GM18909 (cell line): ENCODE measurements at regions not wholly inside any gene's neighbourhood (a gene's known extent, or its start where the extent isn't known, plus 50 kb on each side); places are given as distances from the start of the nearest gene placed in this dataset.

Experiments used
- ATAC-seq: cut with Tn5 transposase; IDR thresholded peaks from one replicate; pipeline ENCODE4 v1.9.1; 2021; ENCODE audit warnings: mild to moderate bottlenecking; ENCODE audit not compliant: unreplicated experiment, poor library complexity

DNA sequence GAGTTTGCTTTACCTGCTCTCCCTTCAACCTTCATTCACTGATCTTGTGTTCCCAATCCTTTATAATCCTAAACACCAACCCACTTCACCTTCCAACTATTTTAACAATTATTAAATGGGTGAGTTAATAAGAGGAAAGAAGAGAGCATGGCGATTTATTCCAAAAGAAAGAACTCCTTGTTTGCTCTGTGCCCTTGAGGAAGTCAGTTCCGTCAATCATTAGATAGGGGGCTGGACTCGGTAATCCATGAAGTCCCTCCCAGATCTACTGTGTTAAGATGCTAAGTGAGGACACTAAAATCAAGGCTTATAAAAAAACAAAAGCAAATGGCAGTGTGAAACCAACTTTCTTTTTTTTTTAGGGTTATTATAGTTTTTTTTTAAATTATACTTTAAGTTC lies 589.9 kb downstream of the XIRP2 start:
- ATAC-seq = no peak

DNA sequence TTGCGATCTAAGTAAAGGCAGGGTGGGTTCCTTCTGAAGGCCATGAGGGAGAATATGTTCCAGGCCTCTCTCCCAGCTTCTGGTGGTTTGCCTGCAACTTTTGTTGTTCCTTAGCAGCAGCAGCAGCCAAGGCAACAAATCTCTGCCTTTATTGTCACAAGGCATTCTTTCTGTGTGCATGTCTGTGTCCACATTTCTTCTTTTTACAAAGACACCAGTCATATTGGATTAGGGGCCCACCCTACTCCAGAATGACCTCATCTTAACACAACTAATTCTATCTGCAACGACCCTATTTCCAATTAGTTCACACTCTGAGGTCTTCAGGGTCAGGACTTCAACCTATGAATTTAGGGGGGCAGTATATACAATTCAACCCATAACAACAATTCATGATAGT lies 587.5 kb downstream of the XIRP2 start:
- no peak for ATAC-seq

DNA sequence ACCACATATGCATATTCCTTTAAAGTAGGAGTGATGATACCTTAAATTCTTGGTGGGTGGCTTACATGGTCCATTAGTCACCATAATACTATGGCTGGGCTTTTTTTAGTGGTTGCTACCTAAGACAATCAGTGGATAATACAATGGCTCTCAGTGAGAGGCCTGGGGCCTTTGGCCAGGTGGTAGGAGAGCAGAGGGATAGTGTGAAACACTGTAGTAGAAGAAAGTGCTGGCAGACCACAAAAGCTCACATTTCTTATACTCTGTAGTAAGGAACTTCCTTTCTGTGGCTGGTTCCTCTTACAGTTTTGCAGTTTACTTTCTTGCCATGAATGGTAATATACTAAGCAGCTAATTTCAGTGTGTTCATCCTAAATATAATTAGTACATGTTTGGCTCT lies 583.5 kb downstream of the XIRP2 start:
- ATAC-seq = no peak

DNA sequence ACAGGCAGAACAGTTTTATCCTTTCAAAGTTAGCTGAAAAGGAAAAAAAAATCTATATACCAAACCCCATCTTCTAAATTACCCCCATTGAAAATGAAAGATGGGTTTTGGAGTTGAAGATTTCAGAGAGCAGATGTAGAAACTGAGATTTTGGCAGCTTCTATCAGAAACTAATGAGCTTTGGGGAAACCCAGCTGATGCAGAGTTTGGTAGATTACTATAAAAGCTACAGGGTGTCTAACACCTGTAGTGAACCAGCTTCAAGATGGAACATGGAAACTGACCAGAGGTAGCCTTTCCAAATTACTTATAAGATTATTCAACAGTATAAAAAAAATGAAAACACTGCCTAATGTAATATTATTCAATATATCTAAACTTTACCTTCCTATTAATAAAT lies 583.1 kb downstream of the XIRP2 start:
- no peak for ATAC-seq

DNA sequence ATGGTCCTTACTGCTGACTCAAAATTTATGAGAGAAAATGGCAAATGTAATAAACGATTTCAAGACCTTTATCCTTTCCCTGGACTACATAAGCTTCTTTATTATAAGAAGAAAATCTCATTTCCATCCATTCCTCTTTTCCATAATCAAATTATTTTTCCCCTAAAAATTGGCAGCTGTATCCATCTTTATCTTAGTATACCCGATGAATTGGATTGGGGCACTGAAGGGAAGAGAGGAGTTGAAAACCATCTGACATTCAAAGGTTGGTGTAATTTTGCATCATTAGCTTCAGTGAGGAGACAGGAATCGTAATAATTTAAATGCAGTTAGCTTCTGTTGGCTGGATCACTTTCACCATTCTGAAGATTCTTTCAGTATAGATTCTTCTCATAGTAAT lies 574.1 kb downstream of the XIRP2 start:
- no peak for ATAC-seq

DNA sequence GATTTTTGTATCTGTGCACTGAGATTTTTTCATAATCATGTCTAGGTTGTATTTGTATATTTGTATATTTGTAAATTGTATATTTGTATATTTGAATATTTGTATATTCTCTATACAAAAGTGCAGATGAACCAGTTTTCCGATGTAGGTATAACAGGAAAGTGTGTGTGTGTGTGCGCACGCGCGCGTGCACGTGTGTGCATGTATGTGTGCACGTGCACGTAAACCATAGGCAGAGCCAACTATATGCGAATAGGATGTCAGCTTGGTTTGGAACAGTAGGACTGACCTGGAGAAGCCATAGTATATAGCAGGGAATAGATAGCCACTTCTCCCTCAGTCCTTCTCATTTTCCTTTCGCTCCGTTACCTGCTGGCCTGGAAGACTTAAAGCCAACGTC lies 565.8 kb downstream of the XIRP2 start:
- no peak for ATAC-seq

DNA sequence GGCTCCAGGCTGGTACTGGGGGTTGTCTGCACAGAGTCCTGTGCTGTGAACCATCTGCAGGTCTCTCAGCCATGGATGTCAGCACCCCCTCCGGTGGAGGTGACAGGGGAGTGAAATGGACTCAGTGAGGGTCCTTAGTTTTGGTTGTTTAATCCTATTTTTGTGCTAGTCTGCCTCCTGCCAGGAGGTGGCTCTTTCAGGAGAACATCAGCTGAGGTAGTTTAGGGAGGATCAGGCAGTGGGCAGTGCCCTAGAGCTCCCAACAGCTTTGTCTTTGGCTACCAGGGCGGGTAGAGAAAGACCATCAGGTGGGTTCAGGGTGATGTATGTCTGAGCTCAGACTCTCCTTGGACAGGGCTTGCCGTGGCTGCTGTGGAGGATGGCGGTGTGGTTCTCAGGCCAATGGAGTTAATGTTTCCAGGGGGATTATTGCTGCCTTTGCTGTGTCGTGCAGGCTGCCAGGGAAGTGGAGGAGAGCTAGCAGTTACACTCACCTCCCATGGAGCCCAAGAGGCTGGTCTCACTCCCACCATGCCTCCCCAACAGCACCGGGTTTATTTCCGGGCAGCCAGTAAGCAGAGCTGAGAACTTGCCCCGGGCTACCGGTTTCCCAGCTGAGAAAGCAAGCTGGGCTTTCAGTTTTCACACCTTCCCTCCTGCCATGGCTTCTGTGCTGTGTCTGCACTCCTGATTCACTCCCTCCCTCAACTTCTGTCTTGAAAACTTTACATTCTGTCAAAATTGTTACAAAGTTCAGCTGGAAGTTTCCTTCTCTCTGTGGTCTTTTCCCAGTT lies 563.4 kb downstream of the XIRP2 start:
- ATAC-seq = no peak

DNA sequence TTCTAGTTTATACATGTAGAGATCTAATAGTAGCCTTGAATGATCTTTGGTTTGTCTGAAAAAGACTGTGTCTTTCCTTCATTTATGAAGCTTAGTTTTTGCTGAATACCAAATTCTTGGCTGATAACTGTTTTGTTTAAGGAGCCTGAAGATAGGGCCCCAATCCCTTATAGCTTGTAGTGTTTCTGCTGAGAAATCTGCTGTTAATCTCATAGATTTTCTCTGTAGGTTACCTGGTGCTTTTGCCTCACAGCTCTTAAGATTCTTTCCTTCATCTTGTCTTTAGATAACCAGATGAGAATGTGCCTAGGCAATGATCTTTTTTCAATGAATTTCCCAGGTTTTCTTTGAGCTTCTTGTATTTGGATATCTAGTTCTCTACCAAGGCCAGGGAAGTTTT lies 562.1 kb downstream of the XIRP2 start:
- no peak for ATAC-seq

DNA sequence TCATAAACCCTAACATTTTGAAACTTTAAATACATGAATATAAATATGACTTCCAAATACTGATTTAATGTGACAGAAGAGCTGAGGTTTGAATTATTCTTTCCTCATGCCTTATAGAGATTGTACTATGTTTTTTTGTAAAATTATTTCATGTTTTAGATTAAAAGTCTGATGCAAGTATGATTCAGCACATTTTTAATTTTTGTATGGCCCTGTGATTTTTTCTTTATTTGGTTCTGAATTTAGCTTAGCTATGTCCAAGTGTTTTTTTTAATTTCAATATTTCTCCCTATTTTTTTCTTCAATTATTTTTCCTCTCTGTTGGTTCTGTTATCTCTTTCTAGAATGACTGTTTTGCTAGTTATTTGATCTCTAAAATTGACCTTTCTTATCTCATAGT lies 552.1 kb downstream of the XIRP2 start:
- no peak for ATAC-seq

DNA sequence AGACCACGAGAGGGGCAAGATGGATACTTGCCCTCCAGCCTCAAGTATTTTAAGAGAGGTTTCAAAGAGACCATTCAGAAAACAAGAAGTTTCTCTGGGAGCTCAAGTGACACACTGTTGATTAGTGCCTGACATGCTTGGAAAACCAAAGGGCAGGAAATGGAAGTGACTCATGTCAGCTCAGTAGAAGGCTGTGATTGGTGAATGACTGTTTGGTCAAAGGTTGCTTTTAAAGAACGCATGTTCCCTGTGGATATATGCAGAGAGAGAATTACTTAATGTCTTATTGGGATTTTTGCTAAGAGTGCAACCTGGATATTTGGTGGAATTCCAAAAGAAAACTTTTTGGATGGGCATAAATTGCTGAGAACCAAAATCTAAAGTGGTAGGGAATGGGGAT lies 549.9 kb downstream of the XIRP2 start:
- no peak for ATAC-seq

DNA sequence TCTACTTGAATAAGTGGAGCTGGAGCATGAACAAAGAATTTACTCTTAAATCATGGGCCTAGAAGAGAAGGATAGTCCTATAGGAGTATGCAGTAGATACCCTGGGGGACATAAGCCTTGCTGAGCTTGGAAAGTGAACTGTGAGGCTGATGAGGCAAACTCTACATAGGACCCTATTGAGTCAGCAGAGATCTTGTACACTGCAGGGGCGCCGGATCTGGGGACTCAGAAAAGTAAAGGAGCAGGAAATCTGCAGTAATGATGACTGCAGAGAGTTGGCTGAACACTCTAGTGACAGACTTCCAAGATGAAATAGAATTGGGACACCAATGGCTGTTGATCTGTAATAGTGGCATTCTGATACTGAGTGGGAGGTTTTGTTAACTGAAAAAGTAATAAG lies 543.7 kb downstream of the XIRP2 start:
- no peak for ATAC-seq

DNA sequence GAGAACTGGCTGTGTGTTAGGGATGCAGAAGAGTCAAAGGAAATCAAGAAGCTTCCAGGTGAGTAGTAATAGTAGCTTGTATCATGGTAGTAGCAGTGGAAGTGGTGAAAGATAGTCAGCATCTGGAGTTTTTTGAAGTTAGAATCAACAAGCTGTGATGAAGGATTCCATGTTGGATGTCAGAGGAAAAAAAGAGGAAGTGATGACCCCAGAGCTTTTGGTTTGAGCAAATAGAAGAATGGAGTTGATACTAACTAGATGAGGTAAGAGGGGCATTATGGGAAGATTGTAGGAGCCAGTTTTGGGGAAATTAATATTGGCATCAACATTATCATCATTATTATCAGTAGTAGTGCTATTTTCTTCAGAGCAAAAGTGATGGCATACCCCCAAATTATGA lies 542.2 kb downstream of the XIRP2 start:
- no peak for ATAC-seq

DNA sequence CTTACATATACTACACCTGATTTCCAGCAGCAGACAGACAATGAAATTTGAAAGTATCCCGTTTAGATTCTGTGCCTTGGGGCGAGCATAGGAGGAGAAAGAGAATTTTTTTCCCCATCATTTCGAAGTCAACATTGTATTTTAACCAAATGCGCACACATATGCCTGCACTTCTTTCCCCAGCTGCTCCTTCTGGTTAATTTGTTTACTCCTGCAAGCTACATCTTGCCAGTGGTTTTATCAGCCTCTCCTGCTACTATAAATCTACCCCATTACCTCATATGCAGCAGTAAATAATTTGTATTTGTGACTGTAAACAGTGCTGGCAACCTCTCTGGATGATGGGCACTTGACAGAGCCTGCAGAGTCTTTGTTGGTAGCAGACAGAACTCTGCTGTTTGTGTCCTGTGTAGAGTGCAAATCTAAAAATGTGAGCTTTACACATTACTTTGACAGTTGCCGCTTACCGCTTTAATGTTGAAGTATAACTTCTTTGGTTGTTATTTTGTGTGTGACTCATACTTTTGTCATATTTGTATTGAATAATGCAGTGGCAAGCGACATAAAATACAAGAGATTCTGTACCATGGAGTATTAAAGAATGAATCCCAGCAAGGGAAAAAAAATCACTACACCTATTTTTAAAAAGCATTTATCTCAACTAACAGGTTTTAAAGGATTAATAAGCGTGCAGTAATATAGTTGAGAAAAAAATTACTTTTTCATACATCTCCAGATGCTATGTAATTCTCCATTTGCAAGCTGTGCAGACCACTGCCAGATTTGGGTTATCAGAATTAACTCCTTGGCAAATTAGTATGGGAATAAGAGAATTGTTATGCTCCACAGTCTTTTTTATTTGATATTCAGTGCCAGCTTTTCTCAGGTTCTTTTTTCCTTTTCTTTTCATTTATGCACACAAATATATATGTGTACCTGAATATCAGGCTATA lies 536.8 kb downstream of the XIRP2 start:
- ATAC-seq = no peak

DNA sequence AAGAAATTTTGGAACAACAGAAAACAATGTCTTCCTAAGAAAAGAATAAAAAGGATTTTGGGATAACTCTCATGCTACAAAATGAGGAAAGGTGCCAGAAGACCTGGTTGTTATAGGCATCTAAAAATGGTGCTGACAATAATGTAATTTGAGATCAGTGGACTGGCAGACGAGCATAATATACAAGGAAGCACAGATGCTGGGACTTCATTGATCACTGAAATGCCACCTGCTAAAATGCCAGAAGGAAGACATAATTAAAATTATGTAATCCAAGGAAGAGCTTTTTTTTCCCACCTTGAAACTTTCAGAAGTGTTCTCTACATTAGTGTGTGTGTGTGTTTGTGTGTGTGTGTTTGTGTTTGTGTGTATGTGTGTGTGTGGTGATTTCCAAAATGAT lies 535.9 kb downstream of the XIRP2 start:
- no peak for ATAC-seq

DNA sequence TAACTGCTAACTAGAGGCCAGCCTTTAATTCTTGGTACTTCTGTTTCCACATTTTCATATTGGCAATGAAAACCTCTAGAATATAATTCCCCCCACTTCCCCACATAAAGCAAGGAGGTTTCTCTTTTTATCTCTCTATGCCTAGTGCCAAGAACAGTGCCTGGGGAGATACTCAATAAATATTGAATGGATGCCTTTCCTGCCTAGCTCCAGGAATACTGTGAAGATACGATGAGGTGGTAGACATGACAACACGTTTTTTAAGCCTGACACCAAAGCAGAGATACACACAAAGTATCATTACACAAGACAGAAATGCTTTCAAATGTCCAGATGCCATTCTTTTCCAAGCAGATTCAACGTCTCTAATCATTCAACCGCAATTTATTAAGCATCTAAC lies 535.5 kb downstream of the XIRP2 start:
- no peak for ATAC-seq

DNA sequence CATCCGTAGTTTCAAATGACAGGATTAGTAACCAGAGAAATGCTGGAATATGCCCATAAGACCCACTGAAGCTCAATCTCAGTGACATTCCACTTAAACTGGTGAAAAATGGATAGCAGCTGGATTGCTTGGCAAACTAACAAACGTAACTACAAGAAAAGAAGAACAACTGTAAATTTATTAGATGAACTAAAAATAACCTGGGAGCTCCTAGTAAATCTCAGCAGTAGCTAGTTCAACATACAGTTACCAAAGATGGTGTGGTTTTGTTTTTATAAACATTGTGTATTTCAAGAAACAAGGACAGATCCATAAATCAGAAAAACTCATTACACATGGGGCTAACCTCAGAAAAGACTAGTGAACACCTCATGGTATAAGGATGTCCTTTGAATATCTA lies 531.9 kb downstream of the XIRP2 start:
- no peak for ATAC-seq

DNA sequence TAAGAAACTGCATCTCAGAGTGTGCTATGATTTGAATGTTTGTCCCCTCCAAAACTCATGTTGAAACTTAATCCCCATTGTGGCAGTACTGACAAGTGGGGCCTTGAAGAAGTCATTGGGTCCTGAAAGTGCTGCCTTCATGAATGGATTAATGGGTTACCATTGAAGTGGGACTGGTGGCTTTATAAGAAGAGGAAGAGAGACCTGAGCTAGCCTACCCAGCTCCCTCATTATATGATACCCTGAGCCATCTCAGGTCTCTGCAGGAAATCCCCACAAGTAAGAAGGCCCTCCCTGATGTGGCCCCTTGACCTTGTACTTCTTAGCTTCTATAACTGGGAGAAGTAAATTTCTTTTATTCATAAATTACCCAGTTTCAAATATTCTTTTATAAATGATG lies 526.8 kb downstream of the XIRP2 start:
- ATAC-seq = no peak

DNA sequence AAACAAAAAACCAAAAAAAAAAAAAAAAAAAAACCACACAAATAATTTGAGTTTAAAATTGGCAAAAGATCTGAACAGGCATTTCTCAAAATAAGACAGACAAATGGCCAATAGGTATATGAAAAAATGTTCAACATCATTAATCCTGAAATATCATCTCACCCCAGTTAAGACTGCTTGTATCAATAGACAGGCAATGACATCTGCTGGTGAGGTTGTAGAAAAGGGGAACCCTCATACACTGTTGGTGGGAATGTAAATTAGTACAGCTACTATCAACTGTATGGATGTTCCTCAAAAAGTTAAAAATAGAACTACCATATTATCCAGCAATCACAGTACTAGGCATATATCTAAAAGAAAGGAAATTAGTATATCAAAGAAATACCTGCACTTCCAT lies 523.1 kb downstream of the XIRP2 start:
- ATAC-seq = no peak

DNA sequence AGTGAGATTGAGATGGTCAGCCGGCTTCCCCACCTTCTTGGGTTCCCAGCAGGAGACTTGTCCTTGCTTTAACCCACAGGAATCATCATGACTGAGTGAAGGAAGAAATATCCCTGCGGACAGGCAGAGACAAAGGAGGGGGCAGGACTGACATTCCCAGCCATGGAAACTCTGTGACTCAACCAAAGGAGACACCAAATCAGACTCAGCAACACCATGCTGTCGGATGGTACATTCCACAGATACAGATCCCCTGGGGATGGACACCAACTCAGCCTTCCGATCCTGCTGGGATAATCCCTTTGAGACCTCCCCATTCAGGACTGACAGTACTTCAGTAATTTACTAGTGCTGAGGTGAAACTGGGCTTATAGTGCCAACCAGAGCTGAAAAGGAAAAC lies 518.3 kb downstream of the XIRP2 start:
- ATAC-seq = no peak

DNA sequence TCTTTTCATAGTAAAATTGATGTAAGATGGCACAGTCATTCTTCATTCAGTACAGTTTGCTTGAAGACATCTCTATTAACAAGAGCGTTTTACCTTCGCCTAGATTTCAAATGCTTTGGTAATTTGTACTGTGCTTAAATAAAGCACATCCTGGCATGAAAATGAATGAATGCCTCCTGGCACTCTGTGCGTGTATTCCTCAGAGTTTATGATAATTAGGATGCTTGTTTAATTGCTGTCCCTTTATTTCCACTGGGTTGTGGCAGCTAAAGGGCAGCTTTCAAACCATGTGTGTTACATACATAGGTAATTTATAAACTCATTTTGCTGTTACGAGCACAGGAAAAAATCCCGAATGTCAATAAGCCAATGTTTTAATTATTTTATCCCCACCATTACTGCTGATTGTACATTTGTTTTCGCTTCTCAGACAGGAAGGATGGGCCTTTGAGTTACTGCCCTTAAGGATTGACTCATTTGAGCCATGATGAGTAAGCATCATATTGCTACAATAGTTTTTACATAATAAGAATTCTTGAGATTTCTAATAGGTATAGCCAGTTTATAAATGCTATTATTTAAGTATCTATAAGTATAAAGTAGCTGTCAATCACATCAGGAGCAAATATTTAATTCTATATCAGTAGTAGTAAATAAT lies 516.5 kb downstream of the XIRP2 start:
- ATAC-seq = no peak

DNA sequence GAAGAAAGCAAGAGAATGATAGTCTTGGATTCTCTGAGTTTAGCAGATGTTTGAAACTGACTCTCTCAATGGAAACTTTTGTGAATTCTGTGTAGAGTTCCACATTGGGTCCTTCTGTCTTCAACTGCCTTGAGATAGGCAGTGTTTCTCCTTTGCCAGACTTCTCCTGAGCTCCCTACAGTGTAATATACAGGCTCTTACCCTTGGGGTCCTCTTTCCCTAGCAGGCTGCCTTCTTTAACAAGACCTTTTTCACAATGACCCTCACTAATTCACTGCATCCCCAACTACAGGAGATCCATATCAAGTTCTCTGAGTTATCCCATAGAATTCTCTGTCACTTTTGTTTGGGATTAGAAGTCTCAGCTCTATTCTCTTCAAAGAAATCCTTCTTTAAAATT lies 513.0 kb downstream of the XIRP2 start:
- ATAC-seq = no peak
